HEK293 (cell line): ENCODE measurements at regions not wholly inside any gene's neighbourhood (a gene's known extent, or its start where the extent isn't known, plus 50 kb on each side); places are given as distances from the start of the nearest gene placed in this dataset.

ENCODE experiments used
- GLI4 ChIP-seq: fragments of 450-650 bp; formaldehyde crosslinking; IDR thresholded peaks from 2 replicates; pipeline ENCODE4 v1.5.1; 2016; ENCODE audit warnings: missing biosample characterization, missing genetic modification characterization
- KLF16 ChIP-seq: fragments of 450-650 bp; formaldehyde crosslinking; IDR thresholded peaks from 2 replicates; pipeline ENCODE4 v1.5.1; 2017; ENCODE audit warnings: missing biosample characterization, missing genetic modification characterization
- OVOL3 ChIP-seq: fragments of 450-650 bp; formaldehyde crosslinking; IDR thresholded peaks from 2 replicates; pipeline ENCODE4 v1.5.1; 2016; ENCODE audit warnings: missing biosample characterization, missing genetic modification characterization
- ZNF112 ChIP-seq: fragments of 450-650 bp; formaldehyde crosslinking; IDR thresholded peaks from 2 replicates; pipeline ENCODE4 v1.5.0; 2017; ENCODE audit warnings: missing biosample characterization, missing genetic modification characterization
- ZNF138 ChIP-seq: fragments of 450-650 bp; formaldehyde crosslinking; IDR thresholded peaks from 2 replicates; pipeline ENCODE4 v1.5.1; 2016; ENCODE audit warnings: missing biosample characterization, missing genetic modification characterization, borderline replicate concordance
- ZNF274 ChIP-seq, 2 experiments: fragments of 200-500 bp in 1 of 2; fragments of 450-650 bp in 1 of 2; sonication (Bioruptor generic) in 1 of 2; formaldehyde crosslinking in 1 of 2; IDR thresholded peaks; 2 replicates each; pipeline versions ENCODE4 v1.5.1 to v1.6.1; 2014 to 2016; ENCODE audit warnings: borderline replicate concordance in 1 of 2, inconsistent platforms in 1 of 2, low read length in 1 of 2, missing biosample characterization in 1 of 2, missing genetic modification characterization in 1 of 2
- ZNF302 ChIP-seq: fragments of 450-650 bp; formaldehyde crosslinking; IDR thresholded peaks from 2 replicates; pipeline ENCODE4 v1.5.1; 2016; ENCODE audit warnings: missing biosample characterization, missing genetic modification characterization, low read depth
- ZNF391 ChIP-seq: fragments of 450-650 bp; formaldehyde crosslinking; IDR thresholded peaks from 2 replicates; pipeline ENCODE4 v1.5.1; 2016; ENCODE audit warnings: low read depth, missing biosample characterization, missing genetic modification characterization, borderline replicate concordance
- ZNF514 ChIP-seq: fragments of 450-650 bp; formaldehyde crosslinking; IDR thresholded peaks from 2 replicates; pipeline ENCODE4 v1.5.1; 2016; ENCODE audit warnings: missing biosample characterization, missing genetic modification characterization
- ZNF629 ChIP-seq: fragments of 450-650 bp; formaldehyde crosslinking; IDR thresholded peaks from 2 replicates; pipeline ENCODE4 v1.5.1; 2017; ENCODE audit warnings: missing biosample characterization, missing genetic modification characterization
- ZNF701 ChIP-seq: fragments of 450-650 bp; formaldehyde crosslinking; IDR thresholded peaks from 2 replicates; pipeline ENCODE4 v1.5.1; 2016; ENCODE audit warnings: missing biosample characterization, missing genetic modification characterization
- TF ChIP-seq, protein P1 (sequence below): fragments of 450-650 bp; formaldehyde crosslinking; IDR thresholded peaks from 2 replicates; pipeline ENCODE4 v1.5.1; 2016; ENCODE audit warnings: missing biosample characterization, missing genetic modification characterization
- TF ChIP-seq, protein P2 (sequence below): fragments of 450-650 bp; formaldehyde crosslinking; IDR thresholded peaks from 2 replicates; pipeline ENCODE4 v1.5.1; 2016; ENCODE audit warnings: missing biosample characterization, missing genetic modification characterization
- TF ChIP-seq, protein P3 (sequence below): fragments of 450-650 bp; formaldehyde crosslinking; IDR thresholded peaks from 2 replicates; pipeline ENCODE4 v1.5.1; 2017; ENCODE audit warnings: missing biosample characterization, missing genetic modification characterization

DNA sequence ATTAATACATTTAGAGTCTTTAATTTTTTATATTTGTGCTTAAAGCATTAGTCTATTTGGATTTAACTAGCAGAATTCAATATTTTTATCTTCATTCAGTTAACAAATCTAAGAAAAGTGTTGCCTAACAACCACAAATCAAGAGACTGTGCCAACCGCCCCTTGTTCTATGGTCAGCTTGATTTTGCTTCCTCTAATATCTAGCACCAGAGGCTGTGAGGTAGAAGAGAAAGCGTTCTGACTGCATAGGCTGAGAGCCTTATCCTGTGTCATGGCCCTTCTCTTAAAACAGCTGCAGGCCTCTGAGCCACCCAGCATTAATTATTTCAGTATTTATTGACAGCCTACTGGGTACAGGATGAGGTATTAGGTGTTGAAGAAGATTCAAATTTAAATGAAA lies 693.0 kb upstream of the CDH6 start:
- TF ChIP-seq ZNF514 (tag by site-specific recombination) (no peak), ZNF701 (no peak), ZNF274 (IDR thresholded peaks at IDR 0.05; ENCODE audit: low read length) (no peak), ZNF274 (tag by site-specific recombination; IDR thresholded peaks at IDR 0.05; ENCODE audit: borderline replicate concordance) (no peak), ZNF302 (tag by site-specific recombination) (no peak), OVOL3 (no peak), ZNF391 (no peak), ZNF138 (tag by site-specific recombination) (no peak), KLF16 (tag by site-specific recombination) (no peak), ZNF629 (tag by site-specific recombination) (no peak), ZNF112 (tag by site-specific recombination) (no peak), GLI4 (tag by site-specific recombination) (no peak)
- TF ChIP-seq, protein P1, sequence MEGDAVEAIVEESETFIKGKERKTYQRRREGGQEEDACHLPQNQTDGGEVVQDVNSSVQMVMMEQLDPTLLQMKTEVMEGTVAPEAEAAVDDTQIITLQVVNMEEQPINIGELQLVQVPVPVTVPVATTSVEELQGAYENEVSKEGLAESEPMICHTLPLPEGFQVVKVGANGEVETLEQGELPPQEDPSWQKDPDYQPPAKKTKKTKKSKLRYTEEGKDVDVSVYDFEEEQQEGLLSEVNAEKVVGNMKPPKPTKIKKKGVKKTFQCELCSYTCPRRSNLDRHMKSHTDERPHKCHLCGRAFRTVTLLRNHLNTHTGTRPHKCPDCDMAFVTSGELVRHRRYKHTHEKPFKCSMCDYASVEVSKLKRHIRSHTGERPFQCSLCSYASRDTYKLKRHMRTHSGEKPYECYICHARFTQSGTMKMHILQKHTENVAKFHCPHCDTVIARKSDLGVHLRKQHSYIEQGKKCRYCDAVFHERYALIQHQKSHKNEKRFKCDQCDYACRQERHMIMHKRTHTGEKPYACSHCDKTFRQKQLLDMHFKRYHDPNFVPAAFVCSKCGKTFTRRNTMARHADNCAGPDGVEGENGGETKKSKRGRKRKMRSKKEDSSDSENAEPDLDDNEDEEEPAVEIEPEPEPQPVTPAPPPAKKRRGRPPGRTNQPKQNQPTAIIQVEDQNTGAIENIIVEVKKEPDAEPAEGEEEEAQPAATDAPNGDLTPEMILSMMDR = no peak
- TF ChIP-seq, protein P2, sequence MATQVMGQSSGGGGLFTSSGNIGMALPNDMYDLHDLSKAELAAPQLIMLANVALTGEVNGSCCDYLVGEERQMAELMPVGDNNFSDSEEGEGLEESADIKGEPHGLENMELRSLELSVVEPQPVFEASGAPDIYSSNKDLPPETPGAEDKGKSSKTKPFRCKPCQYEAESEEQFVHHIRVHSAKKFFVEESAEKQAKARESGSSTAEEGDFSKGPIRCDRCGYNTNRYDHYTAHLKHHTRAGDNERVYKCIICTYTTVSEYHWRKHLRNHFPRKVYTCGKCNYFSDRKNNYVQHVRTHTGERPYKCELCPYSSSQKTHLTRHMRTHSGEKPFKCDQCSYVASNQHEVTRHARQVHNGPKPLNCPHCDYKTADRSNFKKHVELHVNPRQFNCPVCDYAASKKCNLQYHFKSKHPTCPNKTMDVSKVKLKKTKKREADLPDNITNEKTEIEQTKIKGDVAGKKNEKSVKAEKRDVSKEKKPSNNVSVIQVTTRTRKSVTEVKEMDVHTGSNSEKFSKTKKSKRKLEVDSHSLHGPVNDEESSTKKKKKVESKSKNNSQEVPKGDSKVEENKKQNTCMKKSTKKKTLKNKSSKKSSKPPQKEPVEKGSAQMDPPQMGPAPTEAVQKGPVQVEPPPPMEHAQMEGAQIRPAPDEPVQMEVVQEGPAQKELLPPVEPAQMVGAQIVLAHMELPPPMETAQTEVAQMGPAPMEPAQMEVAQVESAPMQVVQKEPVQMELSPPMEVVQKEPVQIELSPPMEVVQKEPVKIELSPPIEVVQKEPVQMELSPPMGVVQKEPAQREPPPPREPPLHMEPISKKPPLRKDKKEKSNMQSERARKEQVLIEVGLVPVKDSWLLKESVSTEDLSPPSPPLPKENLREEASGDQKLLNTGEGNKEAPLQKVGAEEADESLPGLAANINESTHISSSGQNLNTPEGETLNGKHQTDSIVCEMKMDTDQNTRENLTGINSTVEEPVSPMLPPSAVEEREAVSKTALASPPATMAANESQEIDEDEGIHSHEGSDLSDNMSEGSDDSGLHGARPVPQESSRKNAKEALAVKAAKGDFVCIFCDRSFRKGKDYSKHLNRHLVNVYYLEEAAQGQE = no peak
- TF ChIP-seq, protein P3, sequence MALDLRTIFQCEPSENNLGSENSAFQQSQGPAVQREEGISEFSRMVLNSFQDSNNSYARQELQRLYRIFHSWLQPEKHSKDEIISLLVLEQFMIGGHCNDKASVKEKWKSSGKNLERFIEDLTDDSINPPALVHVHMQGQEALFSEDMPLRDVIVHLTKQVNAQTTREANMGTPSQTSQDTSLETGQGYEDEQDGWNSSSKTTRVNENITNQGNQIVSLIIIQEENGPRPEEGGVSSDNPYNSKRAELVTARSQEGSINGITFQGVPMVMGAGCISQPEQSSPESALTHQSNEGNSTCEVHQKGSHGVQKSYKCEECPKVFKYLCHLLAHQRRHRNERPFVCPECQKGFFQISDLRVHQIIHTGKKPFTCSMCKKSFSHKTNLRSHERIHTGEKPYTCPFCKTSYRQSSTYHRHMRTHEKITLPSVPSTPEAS = no peak
